A673 (cell line): ENCODE measurements at regions not wholly inside any gene's neighbourhood (a gene's known extent, or its start where the extent isn't known, plus 50 kb on each side); places are given as distances from the start of the nearest gene placed in this dataset.

Experiments
- BruUV-seq: library from RNA; stranded (reverse); fragments of 400-500 nt; replicated peaks from 2 replicates; lab custom pipeline; 2021; lab: Mats Ljungman, UMichigan
- CTCF ChIA-PET: fragments of 300-600 bp; sonication (Branson Sonifier 250); formaldehyde crosslinking; loops from one replicate; lab custom pipeline; 2022; ENCODE audit warnings: antibody characterized with exemption; lab: Charles Lee
- POLR2A ChIA-PET: fragments of 300-600 bp; sonication (Branson Sonifier 250); formaldehyde crosslinking; loops from one replicate; lab custom pipeline; 2022; ENCODE audit warnings: antibody characterized with exemption; ENCODE audit not compliant: low non-redundant PET; lab: Charles Lee
- DNase-seq: peaks from one replicate; pipeline ENCODE4 v3.0.0-alpha.2; 2015; ENCODE audit warnings: low spot score
- H3K27ac ChIP-seq: fragments of 200-600 bp; sonication (generic); 2 replicates; pipeline ENCODE4 v1.5.1; 2016; ENCODE audit warnings: mixed run types, low read depth, mild to moderate bottlenecking, mixed read lengths, antibody characterized with exemption, low read length; ENCODE audit not compliant: poor library complexity, severe bottlenecking
- H3K27me3 ChIP-seq: fragments of 200-600 bp; sonication (generic); replicated peaks from 2 replicates; pipeline ENCODE4 v1.6.1; 2017; ENCODE audit warnings: mixed run types, low read depth, mild to moderate bottlenecking, mixed read lengths, antibody characterized with exemption, low read length; ENCODE audit not compliant: insufficient read depth, poor library complexity
- H3K36me3 ChIP-seq: fragments of 200-600 bp; sonication (generic); 2 replicates; pipeline ENCODE4 v1.6.1; 2016; ENCODE audit warnings: mixed run types, mild to moderate bottlenecking, mixed read lengths, antibody characterized with exemption, low read length; ENCODE audit not compliant: insufficient read depth, poor library complexity, severe bottlenecking
- H3K4me1 ChIP-seq: fragments of 200-600 bp; sonication (generic); 2 replicates; pipeline ENCODE4 v1.6.1; 2017; ENCODE audit warnings: mixed run types, mild to moderate bottlenecking, mixed read lengths, antibody characterized with exemption, low read length; ENCODE audit not compliant: insufficient read depth, poor library complexity, severe bottlenecking
- H3K4me3 ChIP-seq: fragments of 200-600 bp; sonication (generic); 2 replicates; pipeline ENCODE4 v1.5.1; 2016; ENCODE audit warnings: low read depth, mixed run types, mild to moderate bottlenecking, mixed read lengths, low read length; ENCODE audit not compliant: poor library complexity, severe bottlenecking
- H3K9me3 ChIP-seq: fragments of 200-600 bp; sonication (generic); 2 replicates; pipeline ENCODE4 v1.6.1; 2016; ENCODE audit warnings: mixed run types, low read depth, mild to moderate bottlenecking, mixed read lengths, antibody characterized with exemption, low read length; ENCODE audit not compliant: poor library complexity, severe bottlenecking
- EZH2 ChIP-seq: fragments of 200-600 bp; sonication (generic); IDR thresholded peaks from 2 replicates; pipeline ENCODE4 v1.6.1; 2017; ENCODE audit warnings: borderline replicate concordance, low read depth, mild to moderate bottlenecking, mixed read lengths, antibody characterized with exemption, low read length; ENCODE audit not compliant: poor library complexity, severe bottlenecking
- intact Hi-C: fragments of 100-400 bp; cut with micrococcal nuclease; formaldehyde crosslinking; loops from one replicate; pipeline ENCODE4 v1.10.0; 2022; ENCODE audit not compliant: unreplicated experiment
- TF ChIP-seq, protein P1 (sequence below): fragments of 300-800, 200-600 bp; sonication (generic); conservative IDR thresholded peaks from 2 replicates; pipeline ENCODE4 v1.5.1; 2017; ENCODE audit warnings: low read depth, mild to moderate bottlenecking, antibody characterized with exemption, low read length, moderate library complexity, mixed read lengths

DNA sequence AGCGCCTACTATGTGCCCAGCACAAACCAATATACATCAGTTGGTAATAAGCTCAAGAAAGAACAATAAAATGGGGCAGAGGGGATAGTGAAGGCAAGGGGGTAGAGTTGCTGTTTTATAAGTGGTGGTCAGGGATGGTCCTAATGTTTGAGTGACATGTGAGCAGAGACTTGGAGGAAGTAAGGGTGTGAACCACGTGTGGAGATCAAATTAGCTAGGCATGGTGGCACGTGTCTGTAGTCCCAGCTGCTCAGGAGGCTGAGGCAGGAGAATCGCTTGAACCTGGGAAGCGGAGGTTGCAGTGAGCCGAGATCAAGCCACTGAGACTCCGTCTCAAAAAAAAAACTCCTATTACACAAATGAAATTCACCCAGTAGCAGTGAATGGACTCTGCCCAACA lies 56.5 kb downstream of the IRX6 start:
- no TSS peak for BruUV-seq
- no peaks in the 10 kb centered on the region for H3K9me3 ChIP-seq
- H3K27ac ChIP-seq = no peak overlapping the region
- no peaks in the 10 kb centered on the region for H3K36me3 ChIP-seq
- CTCF ChIA-PET = no interaction called here
- TF ChIP-seq EZH2 = no peak
- TF ChIP-seq, protein P1, sequence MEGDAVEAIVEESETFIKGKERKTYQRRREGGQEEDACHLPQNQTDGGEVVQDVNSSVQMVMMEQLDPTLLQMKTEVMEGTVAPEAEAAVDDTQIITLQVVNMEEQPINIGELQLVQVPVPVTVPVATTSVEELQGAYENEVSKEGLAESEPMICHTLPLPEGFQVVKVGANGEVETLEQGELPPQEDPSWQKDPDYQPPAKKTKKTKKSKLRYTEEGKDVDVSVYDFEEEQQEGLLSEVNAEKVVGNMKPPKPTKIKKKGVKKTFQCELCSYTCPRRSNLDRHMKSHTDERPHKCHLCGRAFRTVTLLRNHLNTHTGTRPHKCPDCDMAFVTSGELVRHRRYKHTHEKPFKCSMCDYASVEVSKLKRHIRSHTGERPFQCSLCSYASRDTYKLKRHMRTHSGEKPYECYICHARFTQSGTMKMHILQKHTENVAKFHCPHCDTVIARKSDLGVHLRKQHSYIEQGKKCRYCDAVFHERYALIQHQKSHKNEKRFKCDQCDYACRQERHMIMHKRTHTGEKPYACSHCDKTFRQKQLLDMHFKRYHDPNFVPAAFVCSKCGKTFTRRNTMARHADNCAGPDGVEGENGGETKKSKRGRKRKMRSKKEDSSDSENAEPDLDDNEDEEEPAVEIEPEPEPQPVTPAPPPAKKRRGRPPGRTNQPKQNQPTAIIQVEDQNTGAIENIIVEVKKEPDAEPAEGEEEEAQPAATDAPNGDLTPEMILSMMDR = no peak
- DNase-seq = no peak
- intact Hi-C loops = no loop called here
- no peaks in the 10 kb centered on the region for H3K4me1 ChIP-seq
- H3K4me3 ChIP-seq = no peak overlapping the region
- POLR2A ChIA-PET = no interaction called here
- H3K27me3 ChIP-seq = no peaks in the 10 kb centered on the region

GRCh38 chr16:55384288-55385247 lies 60.6 kb downstream of the IRX6 start:
- H3K4me3 ChIP-seq = no peak overlapping the region
- intact Hi-C loops = no loop called here
- ChIA-PET CTCF (no interaction called here), POLR2A (no interaction called here)
- H3K36me3 ChIP-seq = no peaks in the 10 kb centered on the region
- DNase-seq = no peak
- TF ChIP-seq EZH2 = no peak
- no peak overlapping the region for H3K27ac ChIP-seq
- H3K9me3 ChIP-seq = no peaks in the 10 kb centered on the region
- H3K27me3 ChIP-seq = no peaks in the 10 kb centered on the region
- BruUV-seq = no TSS peak
- no peaks in the 10 kb centered on the region for H3K4me1 ChIP-seq

DNA sequence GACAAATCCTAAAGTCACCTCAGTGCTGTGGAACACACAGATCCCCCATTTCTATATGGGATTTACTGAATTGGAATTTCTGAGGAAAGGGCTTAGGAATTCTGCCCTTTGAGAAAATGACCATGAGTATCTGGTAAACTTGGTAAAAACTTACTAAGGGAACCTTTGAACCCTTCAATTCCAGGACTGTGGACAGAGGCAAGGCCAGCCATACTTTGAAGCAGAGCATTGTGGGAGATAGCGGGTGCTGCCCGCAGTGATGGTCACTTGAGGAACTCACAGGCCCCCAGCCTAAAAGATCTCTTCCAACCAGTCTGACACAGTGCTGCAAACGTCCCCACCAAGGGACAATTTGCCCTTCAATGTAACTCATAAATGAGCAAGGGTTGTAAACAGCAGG lies 61.4 kb downstream of the IRX6 start:
- H3K9me3 ChIP-seq = no peaks in the 10 kb centered on the region
- no peak overlapping the region for H3K4me3 ChIP-seq
- ChIA-PET POLR2A (no interaction called here), CTCF (no interaction called here)
- no peaks in the 10 kb centered on the region for H3K4me1 ChIP-seq
- no peaks in the 10 kb centered on the region for H3K27me3 ChIP-seq
- TF ChIP-seq, protein P1 = no peak
- TF ChIP-seq EZH2 = no peak
- no peak overlapping the region for H3K27ac ChIP-seq
- DNase-seq = no peak
- intact Hi-C loops = no loop called here
- no peaks in the 10 kb centered on the region for H3K36me3 ChIP-seq
- BruUV-seq = no TSS peak
